ENCODE measurements at regions not wholly inside any gene's neighbourhood (a gene's known extent, or its start where the extent isn't known, plus 50 kb on each side); places are given as distances from the start of the nearest gene placed in this dataset.

- DNase-seq (ENCODE audit: low spot score): no peak
Observed at GRCh38 chr15:91737151-91737818, 116.2 kb upstream of the SLCO3A1 start.

- DNase-seq (ENCODE audit: low spot score): no peak
Observed at GRCh38 chr15:91741986-91742385, 111.5 kb upstream of the SLCO3A1 start.

GRCh38 chr15:91751611-91752010, 101.9 kb upstream of the SLCO3A1 start:
- no peak for DNase-seq (ENCODE audit: low spot score)

GRCh38 chr15:91752081-91752785, 101.3 kb upstream of the SLCO3A1 start:
- no peak for DNase-seq (ENCODE audit: low spot score)

GRCh38 chr15:91759560-91759959, 93.9 kb upstream of the SLCO3A1 start:
- no peak for DNase-seq (ENCODE audit: low spot score)

GRCh38 chr15:91765660-91766059, 87.8 kb upstream of the SLCO3A1 start:
- no peak for DNase-seq (ENCODE audit: low spot score)

GRCh38 chr15:91769476-91769875, 84.0 kb upstream of the SLCO3A1 start:
- no peak for DNase-seq (ENCODE audit: low spot score)

GRCh38 chr15:91769894-91770293, 83.6 kb upstream of the SLCO3A1 start:
- DNase-seq (ENCODE audit: low spot score): no peak

- no peak for DNase-seq (ENCODE audit: low spot score)
Observed at GRCh38 chr15:91776104-91776503, 77.4 kb upstream of the SLCO3A1 start.

GRCh38 chr15:91779960-91780359, 73.5 kb upstream of the SLCO3A1 start:
- no peak for DNase-seq (ENCODE audit: low spot score)

GRCh38 chr15:91780387-91780786, 73.1 kb upstream of the SLCO3A1 start:
- DNase-seq (ENCODE audit: low spot score): no peak

- no peak for DNase-seq (ENCODE audit: low spot score)
Observed at GRCh38 chr15:91782221-91782620, 71.3 kb upstream of the SLCO3A1 start.

- DNase-seq (ENCODE audit: low spot score): no peak
Observed at GRCh38 chr15:91783008-91783407, 70.5 kb upstream of the SLCO3A1 start.

- DNase-seq (ENCODE audit: low spot score): no peak
Observed at GRCh38 chr15:91783451-91783850, 70.1 kb upstream of the SLCO3A1 start.

GRCh38 chr15:91784973-91785709, 68.4 kb upstream of the SLCO3A1 start:
- no peak for DNase-seq (ENCODE audit: low spot score)

- no peak for DNase-seq (ENCODE audit: low spot score)
Observed at GRCh38 chr15:91787198-91787597, 66.3 kb upstream of the SLCO3A1 start.

GRCh38 chr15:91789136-91789535, 64.4 kb upstream of the SLCO3A1 start:
- DNase-seq (ENCODE audit: low spot score): no peak

- no peak for DNase-seq (ENCODE audit: low spot score)
Observed at GRCh38 chr15:91790836-91791235, 62.7 kb upstream of the SLCO3A1 start.

GRCh38 chr15:91793771-91794170, 59.7 kb upstream of the SLCO3A1 start:
- DNase-seq (ENCODE audit: low spot score): no peak

- DNase-seq (ENCODE audit: low spot score): no peak
Observed at GRCh38 chr15:91795235-91795634, 58.3 kb upstream of the SLCO3A1 start.

- DNase-seq (ENCODE audit: low spot score): no peak
Observed at GRCh38 chr15:91801836-91802534, 51.5 kb upstream of the SLCO3A1 start.

- no peak for DNase-seq (ENCODE audit: low spot score)
Observed at GRCh38 chr15:91803260-91803659, 50.2 kb upstream of the SLCO3A1 start.

Data from germinal center (tissue), 1 donor.